Activated CD4-positive, alpha-beta T cell treated with anti-CD3 and anti-CD28 coated beads for 1 hour (primary cell): ENCODE measurements at regions not wholly inside any gene's neighbourhood (a gene's known extent, or its start where the extent isn't known, plus 50 kb on each side); places are given as distances from the start of the nearest gene placed in this dataset.
"Not testable (repeated sequence)": the region's sequence is repeated elsewhere in the genome, so short reads cannot be mapped to it uniquely, and the experiment has no call there.

Source experiments
- DNase-seq: peaks from one replicate; pipeline ENCODE4 v3.0.0-alpha.2; 2020

DNA sequence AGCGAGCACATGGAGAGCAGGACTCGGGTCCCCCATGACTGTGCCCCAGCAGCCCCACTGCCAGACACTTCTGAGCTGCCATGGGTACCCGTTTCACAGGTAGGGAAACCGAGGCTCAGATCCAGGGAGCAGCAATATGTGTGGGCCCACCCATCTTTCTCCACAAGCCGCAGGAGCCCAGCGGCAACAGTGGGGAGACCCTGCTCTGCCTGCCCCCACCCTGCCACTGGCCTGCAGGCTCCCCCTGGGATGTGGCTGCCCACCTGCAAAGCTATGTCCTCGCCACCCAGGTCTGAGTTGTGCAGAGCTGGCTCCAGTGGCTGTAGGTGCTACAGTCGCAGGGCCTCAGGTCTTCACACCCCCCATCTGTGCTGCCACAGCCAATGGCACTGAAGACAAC, 50.6 kb upstream of the C1QTNF9B start:
- DNase-seq, result no peak

DNA sequence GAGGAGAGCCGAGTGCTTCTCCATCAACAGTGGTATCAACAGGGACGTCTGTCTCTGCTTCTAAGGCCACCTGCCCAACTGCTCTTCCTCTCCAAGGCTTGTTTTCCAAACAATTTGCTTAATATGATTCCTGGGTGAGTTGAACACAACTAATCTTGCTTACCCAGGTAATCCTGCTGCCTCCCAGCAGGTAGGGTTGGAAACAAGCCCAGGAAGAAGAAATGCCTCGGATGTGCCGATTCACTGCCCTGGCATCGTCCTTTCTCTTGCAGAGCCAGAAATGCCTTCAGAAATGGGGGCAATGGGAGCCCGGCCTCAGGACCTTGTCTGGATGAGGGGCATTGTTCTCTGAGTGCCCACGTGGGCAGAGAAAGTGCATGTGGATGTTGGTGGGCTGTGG, 51.9 kb upstream of the C1QTNF9B start:
- no peak for DNase-seq

DNA sequence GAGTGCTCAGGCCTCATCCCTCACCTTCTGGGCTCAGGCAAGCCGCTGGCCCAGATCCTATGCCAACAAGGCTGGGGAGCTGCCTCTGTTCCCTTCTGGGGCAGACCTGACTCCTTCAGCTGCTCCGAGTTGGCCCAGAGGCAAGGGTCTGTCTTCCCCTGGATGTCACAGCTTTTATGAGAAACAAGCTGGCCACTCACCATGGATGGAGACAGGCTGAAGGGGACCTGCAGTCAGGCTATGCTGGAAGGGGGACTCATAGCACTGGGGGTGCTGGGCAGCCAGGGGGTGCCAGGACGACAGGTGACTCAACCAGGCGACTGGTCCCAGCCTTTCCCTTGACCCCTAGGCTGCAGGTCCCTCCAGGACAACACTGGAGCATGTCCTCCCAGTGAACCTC, 52.4 kb upstream of the C1QTNF9B start:
- no peak for DNase-seq

DNA sequence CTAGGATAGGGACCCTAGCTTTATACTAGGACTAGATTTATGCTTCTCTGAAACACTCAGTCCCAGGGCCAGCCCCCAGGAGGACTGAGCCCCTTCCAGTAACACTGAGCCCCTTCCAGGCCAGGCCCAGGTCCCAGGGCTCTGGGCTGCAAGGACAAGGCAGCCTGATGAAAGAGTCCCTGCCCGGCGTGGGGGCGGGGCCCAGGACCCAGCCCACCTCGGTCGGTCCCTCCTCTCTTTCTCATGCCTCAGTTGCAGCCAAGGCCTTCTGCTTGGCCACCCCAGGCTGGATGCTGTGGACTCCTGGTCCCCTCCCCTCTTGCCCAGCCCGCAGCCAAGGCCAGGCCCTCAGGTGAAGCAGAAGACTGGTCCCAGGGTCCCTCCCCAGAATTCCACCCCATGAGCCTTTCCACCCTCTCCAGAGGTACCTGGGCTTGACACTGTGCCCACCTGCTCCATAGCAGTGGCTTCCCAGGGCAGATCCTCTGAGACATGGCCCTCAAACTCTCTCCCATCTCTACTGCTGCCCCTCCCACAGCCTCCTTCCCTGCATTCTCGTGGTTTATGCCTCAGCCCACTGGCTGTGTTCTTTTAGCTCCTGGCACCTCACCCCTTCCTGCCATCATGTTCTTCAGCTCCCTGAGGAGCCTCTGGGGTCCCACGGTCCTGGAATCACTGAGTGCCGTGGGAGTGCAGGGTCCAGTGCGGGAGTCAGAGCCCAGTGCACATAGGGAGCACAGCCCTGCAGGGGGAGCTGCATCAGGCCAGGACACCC, 53.6 kb upstream of the C1QTNF9B start:
- DNase-seq, result no peak

DNA sequence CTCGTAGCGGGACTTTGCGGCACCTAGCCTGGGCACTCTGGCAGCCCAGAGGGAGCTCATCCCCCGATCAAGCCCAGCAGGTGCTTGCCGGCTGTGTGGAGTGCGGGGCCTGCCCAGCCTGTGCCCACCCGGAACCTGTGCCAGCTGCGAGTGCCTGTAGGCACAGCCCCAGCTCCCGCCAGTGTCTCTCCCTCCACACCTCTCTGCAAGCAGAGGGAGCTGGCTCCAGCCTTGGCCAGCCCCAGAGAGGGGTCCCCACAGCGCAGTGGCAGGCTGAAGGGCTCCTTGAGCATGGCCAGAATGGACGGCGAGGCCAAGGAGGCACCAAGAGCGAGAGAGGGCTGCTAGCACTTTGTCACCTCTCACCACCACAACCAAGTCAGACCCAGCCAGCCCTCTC, 55.5 kb upstream of the C1QTNF9B start:
- DNase-seq, result no peak

DNA sequence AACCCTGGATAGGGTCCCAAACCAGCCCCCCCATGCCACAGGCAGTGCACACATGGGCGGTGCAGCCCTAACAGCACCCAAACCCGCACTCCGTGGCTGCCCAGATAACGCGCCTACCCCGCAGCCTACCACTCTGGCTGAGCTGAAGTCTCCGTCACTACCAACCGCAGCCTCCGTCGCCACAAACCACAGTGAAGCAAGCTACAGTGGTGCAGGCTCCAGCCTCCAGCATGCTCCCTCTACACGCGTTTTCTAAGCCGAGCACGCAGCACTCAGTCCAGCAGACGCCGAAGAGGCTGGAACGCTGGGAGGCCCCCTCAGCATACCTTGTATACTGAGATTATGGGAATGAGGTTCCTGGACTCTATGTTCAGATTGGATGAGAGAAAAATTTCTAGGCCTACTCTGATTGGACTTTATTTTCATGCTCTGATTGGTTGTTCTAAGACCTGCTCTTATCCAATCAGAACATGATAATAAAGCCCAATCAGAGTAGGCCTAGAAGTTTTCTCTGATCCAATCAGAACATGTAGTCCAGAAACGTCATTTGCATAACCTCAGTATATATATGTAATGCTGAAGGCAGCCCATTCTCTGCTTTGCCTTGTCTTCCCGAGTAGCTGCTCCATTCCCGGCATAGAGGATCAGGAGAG, 56.7 kb upstream of the C1QTNF9B start:
- no peak for DNase-seq

DNA sequence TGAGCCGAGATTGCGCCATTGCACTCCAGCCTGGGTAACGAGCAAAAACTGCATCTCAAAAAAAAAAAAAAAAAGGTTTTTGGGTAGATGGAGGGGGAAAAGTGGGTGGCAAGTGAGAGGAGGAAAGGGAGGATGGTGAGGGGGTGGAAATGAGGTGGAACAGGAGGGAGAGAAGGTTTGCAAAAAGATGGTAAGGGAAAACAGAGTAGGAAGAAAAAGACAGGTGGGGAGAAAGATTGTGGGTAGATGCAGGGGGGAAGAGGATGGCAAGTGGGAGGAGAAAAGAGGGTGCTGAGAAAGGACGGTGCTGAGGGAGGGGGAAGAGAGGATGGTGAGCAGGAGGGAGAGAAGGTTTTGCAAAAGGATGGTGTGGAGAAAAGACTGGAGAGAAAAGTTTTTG, 57.8 kb upstream of the C1QTNF9B start:
- no peak for DNase-seq

DNA sequence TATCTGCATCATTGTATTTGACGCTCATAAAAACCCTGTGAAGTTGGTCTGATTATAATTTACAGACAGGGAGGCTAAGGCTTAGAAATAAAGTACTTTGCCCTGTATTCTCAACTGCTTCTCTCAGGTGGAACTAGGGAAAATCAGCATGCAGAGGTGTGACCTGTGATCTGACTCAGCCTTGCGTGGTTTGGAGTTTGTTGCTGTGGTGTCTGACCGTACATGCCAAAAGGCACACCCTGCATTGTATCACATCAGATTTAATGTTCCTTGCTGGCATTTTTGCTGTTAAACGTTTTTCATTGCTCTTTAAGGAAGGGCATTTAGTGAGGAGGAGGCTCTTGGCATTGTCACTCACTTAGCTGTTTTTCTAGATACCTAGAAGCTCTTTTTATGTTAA, 58.8 kb upstream of the C1QTNF9B start:
- no peak for DNase-seq

DNA sequence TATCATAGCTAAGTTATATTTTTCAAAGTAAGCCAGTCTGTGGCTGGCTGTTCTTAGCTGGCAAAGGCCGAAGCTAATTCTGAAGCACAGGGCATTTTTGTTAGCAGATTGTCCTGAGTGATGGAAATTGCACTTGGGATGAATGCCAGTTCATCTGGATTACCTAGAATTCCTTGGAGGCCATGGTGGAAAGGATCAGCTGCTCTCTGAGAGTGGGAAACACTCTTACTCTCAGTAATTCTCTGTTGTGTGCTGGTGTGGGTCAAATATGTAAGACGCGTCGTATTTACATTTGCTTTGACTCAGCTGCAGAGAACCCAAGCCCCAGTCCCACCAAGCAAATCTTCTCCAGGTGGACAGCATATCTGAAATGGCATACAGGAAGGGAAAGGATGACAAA, 60.7 kb upstream of the C1QTNF9B start:
- no peak for DNase-seq

DNA sequence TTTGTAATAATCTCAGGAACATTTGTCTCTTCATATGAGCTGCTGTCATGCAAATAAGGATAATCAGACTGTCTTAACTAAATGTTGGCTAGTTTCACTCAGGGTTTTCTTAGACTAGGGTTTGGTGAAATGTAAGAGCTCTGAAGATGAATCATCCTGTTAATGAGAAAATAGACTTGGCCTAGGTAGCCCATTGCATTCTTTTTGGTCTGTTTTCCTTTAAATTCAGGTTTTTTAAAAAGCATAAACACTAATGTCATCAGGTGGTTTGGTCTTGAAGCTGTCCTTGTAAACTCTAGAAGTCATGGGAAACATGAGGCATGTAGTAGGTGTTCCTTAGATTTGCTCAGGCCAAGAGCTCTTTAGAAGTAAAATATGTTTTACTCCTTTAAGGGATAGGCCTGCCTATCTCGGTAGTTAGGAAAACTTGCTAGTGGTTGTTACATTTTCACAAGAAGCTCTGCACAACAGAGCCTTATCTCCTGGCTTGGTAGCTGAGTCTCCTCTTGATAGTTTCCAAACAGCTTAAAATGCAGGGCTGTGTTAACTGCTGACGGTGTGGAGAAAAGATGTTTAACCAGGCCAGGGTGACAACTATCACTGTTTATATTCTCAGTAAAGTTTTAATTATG, 62.0 kb upstream of the C1QTNF9B start:
- no peak for DNase-seq

DNA sequence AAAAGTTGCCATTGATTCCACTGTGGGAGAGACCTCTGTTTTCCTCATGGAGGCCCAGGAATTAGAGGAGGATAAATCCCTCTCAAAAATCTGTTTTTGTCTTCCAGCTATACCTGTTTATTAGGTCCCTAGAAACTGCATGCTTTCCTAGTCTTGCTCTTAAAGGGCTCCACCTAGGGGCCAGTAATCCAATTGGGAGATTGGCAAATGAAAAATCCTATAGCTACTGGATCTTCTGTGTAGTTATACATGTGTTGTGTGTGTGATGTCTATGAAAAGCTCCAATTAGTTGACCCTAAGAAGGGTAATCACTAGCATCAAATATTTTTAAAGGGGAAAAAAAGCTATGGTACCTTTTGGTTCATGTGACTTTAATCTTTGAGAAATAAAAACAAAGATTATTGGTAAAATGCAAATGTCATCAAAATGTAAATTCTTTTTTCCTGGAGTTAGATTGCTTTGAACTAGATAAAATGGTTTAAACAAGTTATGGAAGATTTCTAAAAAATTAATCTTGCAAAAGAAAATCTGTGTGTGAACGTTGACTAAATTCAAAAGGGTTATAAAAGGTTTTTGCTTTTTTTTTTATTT, 63.4 kb upstream of the C1QTNF9B start:
- no peak for DNase-seq

DNA sequence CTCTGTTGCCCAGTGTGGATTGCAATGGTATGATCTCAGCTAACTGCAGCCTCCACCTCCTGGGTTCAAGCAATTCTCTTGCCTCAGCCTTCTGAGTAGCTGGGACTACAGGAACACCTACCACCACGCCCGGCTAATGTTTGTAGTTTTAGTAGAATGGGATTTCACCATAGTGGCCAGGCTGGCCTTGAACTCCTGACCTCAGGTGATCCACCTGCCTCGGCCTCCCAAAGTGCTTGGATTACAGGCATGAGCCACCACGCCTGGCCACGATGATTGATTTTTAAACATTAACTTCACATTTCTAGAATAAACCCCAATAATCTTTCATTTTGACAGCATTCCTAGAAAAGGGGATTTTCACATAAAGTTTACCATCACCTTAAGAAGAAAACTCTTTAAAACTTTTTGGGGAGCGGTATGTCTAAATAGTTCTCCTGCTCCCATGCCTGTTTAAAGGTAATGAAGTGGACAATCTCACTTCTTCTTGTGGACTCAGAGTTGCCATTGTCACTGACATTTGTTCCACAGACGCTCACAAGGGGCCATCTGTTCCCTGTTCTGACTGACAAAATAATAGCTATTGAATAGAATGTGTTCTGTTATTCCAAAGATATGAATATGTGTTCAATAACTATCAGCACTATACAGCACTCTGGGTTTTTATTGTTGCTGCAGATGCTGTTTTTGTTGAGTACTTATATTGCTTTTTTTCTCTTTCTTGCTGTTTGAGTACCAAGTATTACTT, 66.1 kb upstream of the C1QTNF9B start:
- DNase-seq, result no peak

DNA sequence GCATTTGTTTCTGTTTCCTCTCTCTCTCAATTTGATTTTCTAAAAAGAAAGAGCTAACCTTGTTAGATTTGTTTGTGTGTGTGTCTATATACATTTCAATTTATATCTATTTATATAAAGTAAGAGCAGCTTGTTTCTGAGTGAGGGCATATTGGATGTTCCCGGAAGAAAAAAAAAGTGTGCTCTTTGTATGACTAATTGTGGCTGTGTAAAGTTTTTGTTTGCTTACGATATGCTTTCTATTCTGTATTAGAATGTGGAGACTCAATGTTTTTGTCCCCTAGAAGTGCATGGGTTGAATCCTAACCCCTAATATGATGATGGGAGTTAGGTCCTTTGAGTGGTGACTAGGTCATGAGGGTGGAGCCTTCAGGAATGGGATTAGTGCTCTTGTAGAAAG, 66.6 kb upstream of the C1QTNF9B start:
- DNase-seq, result no peak

DNA sequence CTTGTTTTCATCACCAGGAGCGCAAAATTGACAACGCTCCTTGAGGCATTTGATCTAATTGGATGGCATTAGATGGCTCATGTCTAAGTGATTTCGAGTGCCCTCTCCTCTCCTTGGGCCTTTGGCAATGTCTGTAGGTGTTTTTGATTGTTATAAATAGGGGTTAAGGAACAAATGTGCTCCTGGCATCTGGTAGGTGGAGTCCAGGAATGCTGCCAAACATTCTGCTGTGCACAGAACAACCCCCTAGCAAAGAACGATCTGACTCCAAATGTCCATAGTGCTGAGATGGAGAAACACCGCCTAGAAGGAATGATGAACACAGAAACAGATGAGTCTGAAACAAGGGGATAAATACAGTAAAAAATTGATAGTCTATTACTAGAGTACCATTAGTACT, 68.0 kb upstream of the C1QTNF9B start:
- no peak for DNase-seq

DNA sequence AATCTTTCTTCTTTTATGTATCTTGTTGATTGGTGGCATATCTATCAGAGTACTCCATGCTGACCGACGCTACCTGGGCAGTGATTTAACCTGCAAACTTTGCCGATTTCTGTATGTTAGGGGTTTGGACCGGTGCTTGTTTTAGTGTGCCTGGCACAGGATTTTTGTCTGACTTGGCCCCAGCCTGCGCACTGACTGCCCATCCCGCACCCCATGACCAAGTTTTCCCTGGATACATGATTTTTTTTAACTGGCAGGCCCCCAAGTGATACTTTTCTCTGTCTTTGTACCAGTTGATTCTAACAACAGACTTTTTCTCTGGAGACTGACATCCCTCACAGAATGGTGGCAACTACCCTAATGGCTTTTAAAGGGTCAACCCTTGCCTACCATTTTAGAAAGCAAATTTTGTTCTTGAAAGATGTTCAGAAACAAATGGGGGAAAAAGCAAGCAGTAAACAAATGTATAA, 69.0 kb upstream of the C1QTNF9B start:
- DNase-seq, result no peak

DNA sequence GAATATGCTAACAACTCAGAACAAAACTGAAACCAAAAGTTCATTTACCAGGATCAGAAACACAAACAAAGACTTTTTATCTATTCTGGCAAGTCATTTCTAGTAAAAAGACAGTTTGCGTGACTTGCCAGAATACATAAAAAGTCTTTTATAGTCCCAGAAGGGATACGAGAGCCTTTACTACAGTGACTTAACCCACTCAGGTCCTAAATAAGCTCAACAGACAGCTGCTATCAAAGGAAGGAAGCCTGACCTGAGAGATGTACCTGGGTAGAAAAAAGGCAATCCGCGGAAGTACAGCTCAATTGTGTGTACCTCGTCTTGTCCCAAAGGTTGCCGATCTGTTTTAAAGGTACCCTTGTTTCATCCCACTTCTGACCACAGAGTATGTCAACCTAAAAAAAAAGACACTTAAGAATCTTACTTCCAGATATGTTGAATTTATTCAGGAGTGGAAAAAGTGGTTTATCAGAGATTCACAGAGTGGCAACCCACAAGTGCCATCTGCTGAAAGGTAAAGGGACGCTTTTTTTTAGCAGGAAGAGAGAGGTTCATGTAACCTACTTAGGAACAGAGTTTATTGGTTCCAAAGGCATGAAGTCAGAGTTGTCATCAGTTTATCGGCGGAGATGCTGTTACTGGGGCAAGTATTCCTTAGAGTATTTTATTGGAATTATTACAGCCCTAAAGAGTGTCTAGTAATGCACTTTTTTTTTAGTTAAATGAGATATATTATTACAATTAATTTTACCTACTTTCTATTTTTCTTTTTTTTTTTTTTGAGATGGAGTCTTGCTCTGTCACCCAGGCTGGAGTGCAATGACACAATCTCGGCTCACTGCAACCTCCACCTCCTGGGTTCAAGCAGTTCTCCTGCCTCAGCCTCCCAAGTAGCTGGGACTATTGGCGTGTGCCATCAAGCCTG, 69.7 kb upstream of the C1QTNF9B start:
- DNase-seq, result no peak

DNA sequence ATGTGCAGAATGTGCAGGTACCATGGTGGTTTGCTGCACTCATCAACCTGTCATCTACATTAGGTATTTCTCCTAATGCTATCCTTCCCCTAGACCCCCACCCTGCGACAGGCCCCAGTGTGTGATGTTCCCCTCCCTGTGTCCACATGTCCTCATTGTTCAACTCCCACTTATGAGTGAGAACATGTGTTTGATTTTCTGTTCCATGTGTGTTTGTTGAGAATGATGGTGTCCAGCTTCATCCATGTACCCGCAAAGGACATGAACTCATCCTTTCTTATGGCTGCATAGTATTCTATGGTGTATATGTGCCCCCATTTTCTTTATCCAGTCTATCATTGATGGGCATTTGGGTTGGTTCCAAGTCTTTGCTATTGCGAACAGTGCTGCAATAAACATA, 70.5 kb upstream of the C1QTNF9B start:
- not testable (repeated sequence) for DNase-seq

DNA sequence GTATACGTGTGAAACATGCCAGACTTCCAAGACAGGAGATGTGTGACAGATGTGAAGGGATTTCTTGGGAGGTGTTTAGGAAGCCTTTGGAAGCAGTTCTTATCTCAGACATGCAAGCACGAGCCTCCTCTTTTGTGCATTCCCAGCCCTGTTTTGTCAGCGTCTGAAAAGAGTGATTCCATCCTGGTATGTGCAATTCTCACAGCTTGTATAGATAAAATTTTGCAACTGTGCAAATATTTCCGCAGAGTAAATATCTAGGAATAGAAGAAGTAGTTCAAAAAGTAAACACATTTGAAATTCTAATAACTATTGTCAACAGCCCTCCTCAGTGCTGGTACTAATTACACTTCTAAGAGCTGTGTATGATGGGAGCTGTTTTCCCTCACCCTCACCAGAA, 72.3 kb upstream of the C1QTNF9B start:
- no peak for DNase-seq

DNA sequence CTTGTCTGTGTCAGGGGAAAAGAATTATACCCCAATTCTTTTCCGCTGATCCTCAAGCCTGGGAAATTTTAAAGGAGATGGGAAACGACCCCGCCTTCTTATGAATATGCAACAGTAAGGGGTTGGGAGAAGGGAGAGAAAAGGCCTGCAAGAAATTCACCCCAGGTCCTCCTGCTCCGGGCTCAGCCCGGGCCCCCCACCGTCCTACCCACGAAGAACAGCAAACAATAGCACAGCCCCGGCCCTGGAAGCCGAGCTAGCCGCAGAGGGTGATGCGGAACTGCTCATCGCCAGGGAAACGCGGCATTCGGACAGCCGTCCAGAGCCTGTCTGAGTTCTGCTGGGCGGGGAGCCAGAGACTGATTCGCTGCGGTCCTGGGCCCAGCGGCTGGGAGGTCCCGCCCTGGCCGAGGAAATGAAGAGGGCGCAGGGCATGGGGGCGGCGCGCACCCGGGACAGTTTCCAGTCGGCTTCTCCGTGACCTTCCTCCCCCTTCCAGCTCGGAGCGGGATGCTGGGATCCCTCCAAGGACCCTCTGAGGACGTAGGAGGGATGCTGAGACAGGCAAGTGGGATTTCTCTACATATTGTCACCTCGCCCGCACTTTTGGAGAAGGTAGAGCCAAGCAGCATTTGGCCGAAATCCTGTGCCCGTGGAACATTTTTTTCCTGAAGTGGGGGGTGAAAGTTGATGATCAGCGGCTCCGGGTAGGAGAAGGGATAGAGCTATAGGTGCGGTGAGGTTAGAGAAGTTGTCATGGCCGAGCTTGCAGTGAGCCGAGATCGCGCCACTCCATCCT, 82.3 kb upstream of the C1QTNF9B start:
- no peak for DNase-seq

DNA sequence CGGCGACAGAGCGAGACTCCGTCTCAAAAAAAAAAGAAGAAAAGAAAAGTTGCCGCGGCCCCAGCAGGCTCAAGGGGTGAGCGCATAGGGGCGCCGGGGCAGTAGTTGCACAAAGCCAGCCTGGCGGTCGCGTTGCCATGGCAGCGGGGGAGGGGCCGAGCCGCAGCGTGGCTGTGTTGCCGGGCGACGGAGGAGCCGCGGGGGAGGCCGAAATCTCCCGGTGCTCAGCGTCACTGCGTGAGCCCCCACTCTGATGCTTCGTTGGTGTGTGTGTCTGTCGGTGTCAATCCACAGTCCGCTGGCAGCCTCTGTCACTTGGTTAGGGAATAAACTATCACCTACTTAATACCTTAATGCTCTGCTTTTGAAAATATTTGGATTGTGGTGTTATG, 82.9 kb upstream of the C1QTNF9B start:
- peak; percentile 73 for DNase-seq

DNA sequence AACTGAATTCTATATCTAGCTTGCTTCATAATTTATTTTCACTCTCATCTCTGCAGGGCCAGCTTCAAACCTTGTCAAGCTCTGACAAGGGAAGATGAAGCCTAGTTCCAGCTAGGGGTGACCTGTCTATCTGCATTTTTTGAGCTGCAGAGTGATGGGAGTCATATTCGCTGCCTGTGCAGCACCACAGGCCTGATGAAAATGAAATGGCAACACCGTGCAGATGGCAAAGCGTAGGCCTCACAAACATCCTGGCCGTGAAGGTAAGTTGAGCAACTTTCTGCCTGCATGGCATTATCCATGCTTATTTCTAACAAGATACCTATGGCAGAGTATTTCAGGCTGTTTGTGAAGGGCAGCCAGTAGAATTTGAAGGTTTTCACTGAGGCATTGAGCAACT, 86.4 kb upstream of the C1QTNF9B start:
- DNase-seq, result no peak
